ENCODE measurements at regions not wholly inside any gene's neighbourhood (a gene's known extent, or its start where the extent isn't known, plus 50 kb on each side); places are given as distances from the start of the nearest gene placed in this dataset.
"Not testable (repeated sequence)": the region's sequence is repeated elsewhere in the genome, so short reads cannot be mapped to it uniquely, and the experiment has no call there.

DNA sequence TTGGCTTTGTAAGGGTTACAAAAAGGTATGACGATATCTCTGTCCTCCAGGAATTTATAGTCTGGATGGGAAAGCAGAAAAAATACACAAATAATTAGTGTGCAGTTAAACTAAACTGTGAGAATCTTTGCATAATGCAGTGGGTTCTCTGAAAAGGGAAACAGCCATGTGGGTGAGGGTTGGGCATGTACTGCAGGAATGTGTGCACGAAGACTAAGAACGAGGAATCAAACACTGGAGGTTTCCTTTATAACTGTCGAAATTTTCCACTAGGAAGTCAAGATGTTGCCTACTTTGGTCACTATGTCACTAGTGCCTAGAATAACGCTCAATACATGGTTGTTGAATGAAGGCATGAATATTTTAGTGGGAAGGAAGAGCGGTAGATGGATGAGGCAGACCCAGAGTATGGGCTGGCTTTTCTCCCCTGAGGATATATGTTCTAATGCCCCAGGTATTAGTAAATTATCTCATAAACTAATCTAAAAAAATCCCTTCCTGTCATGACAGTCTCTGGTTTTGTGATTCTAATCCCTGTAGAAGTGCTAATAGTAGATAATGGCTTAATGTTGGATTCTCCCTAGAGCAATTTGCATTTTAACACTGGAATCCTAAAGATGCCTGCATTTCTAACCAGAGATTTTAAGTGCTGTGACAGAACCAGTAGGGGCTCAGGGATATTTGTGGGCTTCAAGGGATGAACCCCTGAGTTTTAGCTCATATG is 227.3 kb downstream of the NMUR2 start:
- DNase-seq, result no peak

DNA sequence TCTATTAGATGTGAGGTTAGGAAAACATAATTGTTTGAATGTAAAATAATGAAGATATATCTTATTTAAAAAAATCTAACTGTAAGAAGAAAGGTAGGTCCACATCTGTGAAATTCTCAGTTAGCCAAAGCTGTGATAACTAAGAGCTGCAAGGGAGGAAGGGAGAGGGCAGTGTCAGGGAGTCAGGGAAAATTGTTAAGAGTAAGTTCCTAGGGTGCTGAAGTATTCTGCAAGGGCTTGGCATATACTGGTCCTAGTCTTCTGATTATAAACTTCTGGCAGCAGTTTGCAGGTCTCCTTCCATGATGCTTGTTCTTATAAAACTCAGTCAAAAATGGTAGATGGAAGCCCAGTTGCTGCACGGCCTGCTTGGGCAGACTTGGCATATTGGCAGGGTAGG is 233.2 kb downstream of the NMUR2 start:
- DNase-seq, result no peak

DNA sequence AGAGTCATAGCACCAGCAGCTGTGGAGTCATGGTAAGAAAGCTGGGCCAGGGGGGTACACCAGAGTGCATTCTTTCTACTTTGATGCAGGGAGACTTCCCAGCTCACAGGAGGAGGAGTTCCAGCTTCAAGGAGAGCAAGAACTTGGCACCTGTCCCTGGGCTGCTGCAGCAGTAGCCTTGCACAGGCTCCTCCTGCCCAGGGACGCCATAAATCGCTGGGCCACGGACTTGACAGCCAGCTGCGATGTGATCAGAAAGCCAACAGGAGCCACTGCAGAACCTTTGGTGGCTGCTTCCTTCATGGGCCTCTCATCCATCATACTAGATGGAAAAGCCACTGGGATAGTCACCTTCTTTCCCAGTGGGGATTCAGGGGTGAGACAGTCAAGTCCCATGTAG is 234.7 kb downstream of the NMUR2 start:
- no peak for DNase-seq

DNA sequence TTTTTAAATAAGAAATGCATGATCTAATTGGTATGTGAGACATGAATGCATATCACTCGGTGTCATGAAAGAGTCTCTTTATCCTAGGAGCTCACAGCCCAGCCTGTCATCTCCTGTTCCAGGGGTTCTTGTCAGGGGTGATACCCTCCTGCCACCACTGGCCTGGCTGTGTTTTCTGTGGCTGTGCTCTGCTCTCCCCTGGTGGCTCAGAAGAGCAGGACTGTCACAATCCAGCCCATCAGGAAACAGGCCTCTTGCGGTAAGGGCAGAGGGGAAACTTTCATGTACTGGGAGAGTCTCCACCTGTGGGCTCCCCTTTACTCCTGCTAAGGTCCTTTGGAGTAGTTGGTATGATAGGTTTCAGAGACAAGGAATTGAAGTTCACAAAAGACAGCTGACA is 240.2 kb upstream of the GLRA1 start:
- DNase-seq, result no peak

DNA sequence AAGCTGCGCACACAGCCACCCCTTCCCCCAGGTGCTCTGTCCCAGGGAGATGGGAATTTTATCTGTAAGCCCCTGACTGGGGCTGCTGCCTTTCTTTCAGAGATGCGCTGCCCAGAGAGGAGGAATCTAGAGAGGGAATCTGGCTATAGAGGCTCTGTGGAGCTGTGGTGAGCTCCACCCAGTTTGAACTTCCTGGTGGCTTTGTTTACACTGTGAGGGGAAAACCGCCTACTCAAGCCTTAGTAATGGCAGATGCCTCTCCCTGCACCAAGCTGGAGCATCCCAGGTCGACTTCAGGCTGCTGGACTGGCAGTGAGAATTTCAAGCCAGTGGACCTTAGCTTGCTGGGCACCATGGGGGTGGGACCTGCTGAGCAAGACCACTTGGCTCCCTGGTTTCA is 235.2 kb upstream of the GLRA1 start:
- DNase-seq, result not testable (repeated sequence)

DNA sequence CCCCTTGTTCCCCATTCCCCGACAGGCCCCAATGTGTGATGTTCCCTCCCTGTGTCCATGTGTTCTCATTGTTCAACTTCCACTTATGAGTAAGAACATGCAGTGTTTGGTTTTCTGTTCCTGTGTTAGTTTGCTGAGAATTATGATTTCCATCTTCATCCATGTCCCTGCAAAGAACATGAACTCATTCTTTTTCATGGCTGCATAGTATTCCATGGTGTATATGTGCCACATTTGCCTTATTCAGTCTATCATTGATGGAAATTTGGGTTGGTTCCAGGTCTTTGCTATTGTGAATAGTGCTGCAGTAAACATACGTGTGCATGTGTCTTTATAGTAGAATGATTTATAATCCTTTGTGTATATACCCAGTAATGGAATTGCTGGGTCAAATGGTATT is 229.8 kb upstream of the GLRA1 start:
- DNase-seq, result not testable (repeated sequence)

DNA sequence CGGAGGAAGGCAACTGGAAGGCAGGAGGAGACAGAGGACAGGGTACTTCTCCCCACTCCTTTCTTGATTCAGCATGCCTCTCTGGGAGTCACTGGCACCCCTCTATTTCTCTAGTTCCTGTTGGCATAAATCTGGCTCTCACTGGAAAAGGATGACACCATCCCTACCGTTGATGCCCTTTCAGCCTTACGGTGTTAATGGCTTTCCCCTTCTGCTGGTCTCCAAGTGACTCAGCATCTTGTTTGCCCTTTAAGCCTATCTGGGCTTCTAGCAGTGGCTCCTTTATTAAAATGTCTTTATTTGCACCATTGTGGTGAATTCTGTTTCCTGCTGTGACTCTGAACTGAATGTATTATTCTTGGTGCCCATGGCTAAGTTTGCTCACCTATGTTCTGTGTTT is 227.3 kb upstream of the GLRA1 start:
- no peak for DNase-seq

DNA sequence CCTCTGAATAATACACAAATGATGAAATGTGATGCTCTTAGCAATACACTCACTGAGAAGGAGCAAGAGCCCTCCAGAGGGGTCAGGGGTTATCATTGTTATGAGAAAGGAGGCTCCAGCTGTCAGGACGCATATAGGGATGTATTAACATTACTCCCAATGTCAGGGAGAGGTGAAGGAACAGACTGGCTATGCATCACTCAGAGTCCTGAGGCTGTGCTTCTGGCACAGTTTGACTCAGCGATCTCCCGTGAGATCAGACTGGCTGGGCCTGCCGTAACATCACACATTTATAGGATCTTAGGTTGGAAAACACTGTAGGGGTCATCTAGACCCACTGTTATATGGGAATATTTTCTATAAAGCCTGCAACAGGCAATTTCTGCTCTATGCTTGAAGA is 226.5 kb upstream of the GLRA1 start:
- no peak for DNase-seq

DNA sequence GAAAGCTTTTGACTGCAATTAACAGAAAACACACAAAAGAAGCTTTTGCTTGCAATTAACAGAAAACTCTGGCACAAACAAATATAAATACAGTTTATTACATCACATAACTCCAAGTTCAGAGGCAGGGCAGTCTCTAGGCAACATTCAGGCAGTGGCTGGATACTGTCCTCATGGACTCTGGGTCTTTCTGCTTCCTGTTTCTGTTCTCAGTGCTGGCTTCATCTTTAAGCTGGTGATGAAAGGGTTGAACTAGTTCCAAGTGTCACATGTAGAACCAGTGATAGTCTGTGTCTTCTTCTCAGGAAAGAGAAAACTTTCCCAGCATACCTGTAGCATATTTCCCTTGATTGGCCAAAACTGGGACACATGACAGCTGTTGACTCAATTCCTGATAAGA is 222.6 kb upstream of the GLRA1 start:
- no peak for DNase-seq

DNA sequence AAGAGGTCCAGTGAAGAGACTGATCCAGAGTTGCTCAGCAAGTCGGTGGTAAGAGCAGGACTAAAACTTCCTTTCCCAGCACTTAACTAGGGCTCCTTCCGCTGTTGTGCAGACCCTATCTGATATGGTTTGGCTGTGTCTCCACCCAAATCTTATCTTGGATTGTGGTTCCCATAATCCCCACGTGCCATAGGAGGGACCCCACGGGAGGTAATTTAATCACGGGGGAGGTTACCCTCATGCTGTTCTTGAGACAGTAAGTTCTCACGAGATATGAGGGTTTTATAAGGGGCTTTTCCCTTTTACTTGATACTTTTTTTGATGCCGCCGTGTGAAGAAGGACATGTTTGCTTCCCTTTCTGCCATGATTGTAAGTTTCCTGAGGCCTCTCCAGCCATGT is 221.9 kb upstream of the GLRA1 start:
- no peak for DNase-seq

DNA sequence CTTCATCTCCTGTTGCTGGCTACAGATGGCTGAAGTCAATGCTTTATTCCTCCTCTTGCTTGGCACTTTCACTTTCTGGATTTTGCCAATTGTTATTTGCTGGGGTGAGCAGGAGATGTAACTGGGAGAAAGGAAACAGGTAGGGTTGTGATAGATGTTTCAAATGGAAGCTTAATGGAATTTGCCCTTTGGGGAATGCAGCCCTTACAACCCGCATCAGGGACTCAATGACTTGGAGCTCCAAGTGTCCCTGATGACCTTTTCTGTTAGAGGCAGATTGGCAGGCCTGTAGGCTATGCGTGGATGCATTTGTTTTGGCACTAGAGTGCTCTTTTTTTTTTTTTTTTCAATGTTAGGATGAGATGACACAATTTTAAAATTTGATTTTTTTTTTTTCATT is 219.9 kb upstream of the GLRA1 start:
- no peak for DNase-seq

DNA sequence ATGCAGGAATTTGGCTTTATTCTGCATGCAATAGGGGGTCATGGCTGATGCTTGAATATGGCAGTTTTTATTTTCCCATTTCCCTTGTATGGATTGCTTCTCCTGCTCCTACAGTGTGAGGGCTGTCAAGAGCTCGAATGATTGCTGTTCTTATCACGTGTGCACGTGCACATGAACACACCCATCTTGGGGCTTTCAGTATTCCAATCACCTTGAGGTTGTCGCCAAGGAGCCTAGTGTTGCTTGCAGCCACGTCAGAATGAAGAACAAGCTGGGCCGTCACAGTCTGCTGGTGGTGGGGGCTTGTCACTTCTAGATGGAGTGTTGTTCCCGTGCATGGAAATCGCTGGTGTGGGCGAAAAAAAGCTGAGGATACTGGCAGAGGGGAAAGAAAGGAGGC is 219.4 kb upstream of the GLRA1 start:
- no peak for DNase-seq

DNA sequence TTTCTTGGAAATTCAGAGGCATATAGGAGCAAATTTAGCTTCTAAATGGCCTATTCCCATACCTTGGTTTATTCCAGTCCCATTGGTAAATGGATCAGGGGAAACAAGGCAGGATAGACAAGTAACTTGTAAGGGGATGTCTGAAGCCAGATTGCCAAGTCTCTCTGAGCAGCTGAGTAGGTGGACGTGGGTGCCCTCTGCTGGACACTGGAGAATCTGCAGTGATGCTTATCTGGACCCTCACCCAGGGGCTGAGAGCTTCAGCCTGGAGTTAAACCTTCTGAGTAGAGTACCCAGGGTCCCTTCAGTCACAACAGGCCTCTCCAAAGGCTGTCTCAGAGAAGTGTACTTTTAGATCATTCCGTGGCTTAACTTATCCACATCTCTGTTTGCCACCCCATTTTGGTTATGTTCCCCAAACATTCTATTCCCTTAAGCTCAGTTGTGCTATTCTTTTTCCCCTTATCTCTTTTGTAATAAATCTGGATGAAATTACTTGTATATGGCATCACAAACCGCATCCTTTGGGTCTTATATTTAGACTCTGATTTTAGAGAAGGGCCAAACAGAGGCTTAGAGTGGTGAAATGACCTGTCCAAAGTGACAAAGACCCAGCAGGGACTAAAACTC is 218.3 kb upstream of the GLRA1 start:
- DNase-seq, result peak; percentile 18 to 75

DNA sequence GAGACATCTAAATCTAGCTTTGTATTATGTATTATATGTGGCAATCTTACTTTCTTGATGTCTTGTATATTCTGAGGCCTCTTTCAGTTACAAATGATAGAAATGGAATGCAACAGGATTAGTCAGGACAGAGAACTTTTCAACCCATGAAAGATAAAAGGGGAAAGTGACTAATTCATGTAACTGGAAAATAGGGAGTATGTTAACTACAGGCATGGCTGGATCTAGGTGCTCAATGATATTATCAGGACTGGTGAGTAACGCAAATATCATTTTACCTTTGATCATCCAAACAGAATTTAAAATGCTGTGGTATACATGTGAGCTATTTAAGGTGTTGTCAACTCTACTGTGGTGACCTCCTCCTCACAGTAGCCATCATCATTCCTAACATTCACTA is 215.7 kb upstream of the GLRA1 start:
- no peak for DNase-seq

DNA sequence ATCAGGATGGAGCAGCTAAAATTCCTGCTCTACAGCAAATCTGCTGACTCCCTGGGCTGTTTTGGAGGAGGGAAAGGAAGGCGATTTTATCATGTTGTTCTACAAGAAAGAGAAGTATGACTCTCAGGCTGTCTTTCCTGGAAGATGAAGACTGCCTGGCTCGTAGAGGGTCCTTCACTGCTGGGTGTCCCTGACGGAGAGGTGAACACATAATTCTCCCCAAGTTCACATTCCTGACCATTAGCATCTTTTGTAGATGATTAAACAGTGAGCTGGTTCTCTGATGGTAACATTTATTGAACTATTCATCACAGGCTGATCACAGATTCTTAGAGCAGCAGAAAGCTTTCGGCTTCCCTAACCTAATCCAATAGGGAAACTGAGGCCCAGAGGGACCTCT is 212.4 kb upstream of the GLRA1 start:
- no peak for DNase-seq

DNA sequence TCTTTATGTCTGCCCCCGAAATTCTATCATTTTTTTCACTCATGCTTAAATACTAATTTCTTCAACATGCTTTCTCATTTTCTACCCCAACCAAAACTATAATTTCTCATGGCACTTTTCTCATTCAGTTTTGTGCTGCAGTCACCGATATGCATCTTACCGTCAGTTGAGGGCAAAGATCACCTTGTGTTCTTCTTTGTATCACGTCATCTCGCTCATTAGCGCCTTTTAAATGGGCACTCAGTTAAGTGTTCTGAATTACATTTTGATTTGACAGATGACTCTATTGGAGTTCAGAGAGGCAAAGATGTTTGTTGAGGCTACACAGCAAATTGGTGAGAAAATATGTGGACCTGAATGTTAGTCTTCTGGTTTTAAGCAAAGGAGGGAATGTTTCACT is 211.7 kb upstream of the GLRA1 start:
- DNase-seq, result no peak

DNA sequence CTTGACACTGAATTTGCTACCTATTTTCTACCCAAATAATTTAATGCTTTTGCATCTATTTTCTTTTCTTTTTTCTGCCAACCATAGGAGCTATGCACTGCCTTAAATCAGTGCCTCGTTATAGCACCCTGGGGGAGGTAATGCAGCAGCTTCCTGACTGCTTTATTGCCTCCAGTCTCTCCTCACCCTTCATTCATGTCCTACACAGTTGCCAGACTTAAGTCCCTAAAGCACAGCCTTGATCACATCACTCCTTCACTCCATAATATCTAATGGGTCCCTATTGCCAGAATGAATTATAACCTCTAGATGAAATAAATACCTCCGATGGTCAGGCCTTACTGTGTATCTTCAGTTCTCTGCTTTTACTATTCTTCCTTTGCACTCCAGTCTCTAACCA is 211.2 kb upstream of the GLRA1 start:
- no peak for DNase-seq

DNA sequence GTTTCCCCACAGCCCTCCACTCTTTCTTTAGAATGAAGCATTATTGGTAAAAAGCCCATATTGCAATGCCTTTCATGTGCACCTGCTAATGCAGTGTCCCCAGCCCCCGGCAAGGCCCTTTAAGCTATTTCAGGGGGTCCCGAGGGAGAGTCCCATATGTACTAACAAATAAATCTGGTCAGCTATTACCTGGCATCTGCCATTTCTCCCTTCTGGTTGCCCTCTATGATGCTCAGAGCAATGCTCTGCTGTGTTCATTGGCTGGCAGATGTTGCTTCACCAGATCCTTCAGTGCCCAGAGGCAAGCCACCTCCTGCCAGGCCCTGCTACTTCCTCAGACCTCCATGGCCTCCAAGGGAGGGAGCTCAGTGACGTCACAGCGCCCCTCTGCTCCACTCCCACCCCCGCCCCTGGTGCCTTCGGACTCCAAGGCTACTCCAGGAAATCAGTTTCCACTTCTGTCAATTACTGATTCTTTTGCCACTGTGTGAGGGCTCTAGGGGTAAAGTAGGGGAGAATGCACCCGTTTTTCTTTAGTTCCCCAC is 201.1 kb upstream of the GLRA1 start:
- DNase-seq, result no peak

DNA sequence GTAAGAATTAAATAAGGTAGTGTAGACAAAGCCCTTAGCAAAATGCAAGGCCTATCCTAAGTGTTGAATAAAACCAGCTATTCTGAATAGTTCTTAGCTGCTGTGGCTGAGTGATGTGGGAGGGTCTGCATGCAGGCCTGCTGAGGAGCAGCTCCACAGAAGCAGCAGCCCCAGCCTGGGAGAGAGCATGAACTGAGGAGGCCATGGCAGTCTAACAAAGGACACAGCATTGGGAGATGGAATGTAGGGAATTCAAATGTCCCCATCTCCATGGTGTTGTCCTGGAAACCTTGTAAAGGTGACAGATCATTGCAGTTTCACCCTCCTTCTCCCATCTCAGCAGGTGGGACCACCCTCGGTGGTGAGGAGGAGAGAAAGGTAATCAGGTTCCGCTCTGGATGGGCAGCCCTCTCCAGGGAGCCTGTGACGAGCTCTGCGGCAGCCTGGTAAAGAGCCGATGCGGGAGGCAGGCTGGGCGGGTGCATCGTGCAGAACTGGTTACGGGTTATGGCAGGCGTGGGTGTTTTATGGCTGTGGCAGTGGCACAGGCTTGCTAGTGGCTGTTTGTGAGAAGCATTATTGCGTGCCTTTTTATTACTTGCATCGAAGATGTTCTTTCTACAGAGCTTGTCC is 199.9 kb upstream of the GLRA1 start:
- DNase-seq, result no peak

DNA sequence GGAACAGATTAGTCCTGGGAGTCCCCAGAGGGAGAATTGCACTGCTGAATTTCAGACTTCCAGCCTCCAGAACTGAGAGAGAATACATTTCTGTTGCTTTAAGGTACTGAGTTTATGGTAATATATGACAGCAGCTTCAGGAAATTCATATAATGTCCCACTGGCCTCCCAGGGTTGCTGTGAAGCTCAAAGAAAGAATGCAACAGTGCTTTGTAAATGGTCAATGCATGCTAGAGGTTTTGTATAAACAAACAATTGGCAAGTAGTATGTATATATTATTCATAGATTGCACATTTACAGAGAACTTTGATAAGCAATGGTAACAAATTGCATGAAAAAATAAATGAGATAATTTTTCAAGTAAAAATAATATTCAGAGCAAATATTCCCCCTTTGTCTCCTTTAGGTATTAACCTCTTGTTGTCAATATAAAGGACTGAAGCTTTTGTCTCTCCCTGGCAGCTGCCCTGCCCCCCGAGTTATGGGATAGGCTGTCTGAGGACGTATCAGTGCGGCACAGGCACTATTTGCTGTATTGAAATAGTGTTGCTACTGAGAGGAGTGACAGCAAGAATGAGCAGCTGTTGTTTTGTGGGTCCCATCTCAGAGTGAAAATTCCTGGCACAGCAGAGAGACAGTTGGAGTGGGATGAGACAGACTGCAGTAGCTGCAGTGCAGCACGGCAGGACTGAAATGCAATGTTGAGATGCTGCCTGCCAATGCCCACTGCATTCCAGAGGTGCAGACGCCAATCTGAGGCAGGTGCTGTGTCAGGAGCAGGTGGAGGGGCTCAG is 194.2 kb upstream of the GLRA1 start:
- peak in 1 of 2 experiments; percentile 30 for DNase-seq

DNA sequence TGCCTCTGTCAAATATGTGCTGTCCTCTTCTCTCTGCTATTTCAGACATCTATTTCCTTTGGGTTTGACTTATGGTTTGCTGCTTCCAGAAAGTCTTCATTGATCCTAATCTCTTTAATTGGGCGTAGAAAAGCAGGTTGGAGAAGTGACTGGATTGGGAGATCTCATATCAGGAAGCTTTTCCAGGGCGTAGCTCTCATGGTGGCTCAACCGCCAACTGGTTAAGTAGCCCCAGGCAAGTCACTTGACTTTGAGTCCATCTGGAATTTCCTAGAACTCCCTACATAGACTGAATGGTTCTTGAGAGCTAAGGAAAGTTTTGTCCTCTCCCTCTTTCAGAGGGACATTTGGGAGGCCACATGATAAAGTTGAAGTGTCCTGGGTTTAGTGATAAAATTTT is 192.3 kb upstream of the GLRA1 start:
- DNase-seq, result peak; percentile 76 to 79

DNA sequence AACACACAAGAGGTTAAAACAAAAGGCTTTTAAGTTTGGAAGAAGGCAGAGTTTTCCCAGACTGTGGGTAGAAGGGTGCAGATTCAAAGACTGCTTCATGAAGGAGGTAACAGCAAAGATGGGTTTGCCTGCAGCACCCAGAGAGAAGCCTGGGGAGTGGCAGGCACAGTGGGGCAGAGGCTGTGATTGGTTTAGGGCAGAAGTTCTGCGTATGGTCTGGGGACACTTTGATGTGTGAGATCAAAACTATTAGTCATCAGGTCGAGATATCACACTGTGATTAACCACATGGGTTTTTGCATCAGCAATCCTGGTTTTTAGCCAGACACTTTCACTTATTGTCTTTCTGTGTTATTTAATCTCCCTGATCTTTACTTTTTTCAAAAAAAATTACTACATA is 188.8 kb upstream of the GLRA1 start:
- DNase-seq, result no peak

DNA sequence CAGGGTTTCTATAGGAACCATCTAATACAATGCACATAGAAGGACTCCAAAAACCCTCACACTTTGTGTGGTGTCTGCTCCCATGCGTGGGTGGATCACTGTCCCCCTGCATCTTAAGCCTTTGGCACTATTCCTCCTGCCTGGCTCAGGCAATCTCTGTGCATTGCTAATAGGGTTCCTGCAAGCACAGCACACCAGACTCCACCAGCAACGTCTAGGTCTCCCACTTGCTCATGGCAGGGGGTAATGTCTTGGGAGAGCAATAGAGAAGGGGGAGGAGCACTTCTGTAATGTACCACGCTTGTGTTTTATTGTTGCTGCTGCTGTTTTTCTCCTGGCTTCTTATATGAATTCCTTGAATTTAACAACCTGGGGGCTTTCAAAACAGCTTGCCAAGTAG is 182.6 kb upstream of the GLRA1 start:
- no peak for DNase-seq

All from NCI-H526 (cell line).